Endothelial cell of umbilical vein (primary cell): ENCODE measurements at regions not wholly inside any gene's neighbourhood (a gene's known extent, or its start where the extent isn't known, plus 50 kb on each side); places are given as distances from the start of the nearest gene placed in this dataset.

Source experiments
- BruUV-seq: library from RNA; stranded (reverse); fragments of 400-500 nt; replicated peaks from 2 replicates; lab custom pipeline; 2021; lab: Mats Ljungman, UMichigan
- CTCF ChIA-PET: fragments of 300-600, 350-600 bp; sonication (Branson Sonifier 250); formaldehyde crosslinking; loops from one replicate; lab custom pipeline; 2021; ENCODE audit warnings: antibody characterized with exemption, inconsistent platforms; lab: Charles Lee
- POLR2A ChIA-PET: fragments of 300-600, 350-600 bp; sonication (Branson Sonifier 250); formaldehyde crosslinking; loops from one replicate; lab custom pipeline; 2021; ENCODE audit warnings: antibody characterized with exemption, inconsistent platforms; lab: Charles Lee
- DNase-seq: peaks from one replicate; pipeline ENCODE4 v3.0.0-alpha.2; 2011; ENCODE audit warnings: low read depth, low spot score
- FAIRE-seq: peaks from 2 replicates; lab custom pipeline; 2011; peaks lifted over from hg19 to GRCh38; lab: Jason Lieb, UNC
- H2AFZ ChIP-seq: 2 replicates; pipeline ENCODE4 v1.6.0; 2012; ENCODE audit warnings: low read depth, low read length, control low read depth, inconsistent platforms
- H3K27ac ChIP-seq: 2 replicates; pipeline ENCODE4 v1.5.1; 2011; ENCODE audit warnings: low read depth, mild to moderate bottlenecking, control low read depth, low read length, moderate library complexity; ENCODE audit not compliant: insufficient read depth
- H3K27me3 ChIP-seq, 2 experiments: 2 replicates each; pipeline versions ENCODE4 v1.6.0 to v1.6.1; 2011; ENCODE audit warnings: low read length in 2 of 2, mixed read lengths in 1 of 2; ENCODE audit not compliant: control insufficient read depth in 2 of 2, insufficient read depth in 2 of 2
- H3K36me3 ChIP-seq, 2 experiments: 2 replicates in 1 of 2; 3 replicates in 1 of 2; pipeline ENCODE4 v1.5.1; 2011; ENCODE audit warnings: low read length in 2 of 2, mild to moderate bottlenecking in 1 of 2, moderate library complexity in 1 of 2; ENCODE audit not compliant: control insufficient read depth in 2 of 2, insufficient read depth in 2 of 2; ENCODE audit errors: extremely low read depth in 1 of 2
- H3K4me1 ChIP-seq: 3 replicates; pipeline ENCODE4 v1.5.1; 2011; ENCODE audit warnings: mild to moderate bottlenecking, low read length; ENCODE audit not compliant: control insufficient read depth, insufficient read depth; ENCODE audit errors: extremely low read depth
- H3K4me2 ChIP-seq: 2 replicates; pipeline ENCODE4 v1.6.1; 2011; ENCODE audit warnings: low read length, control low read depth, mixed read lengths; ENCODE audit not compliant: insufficient read depth
- H3K4me3 ChIP-seq, 3 experiments: fragments of 200-600 bp in 1 of 3; sonication (generic), shearing (Covaris generic) in 1 of 3; replicated peaks in 1 of 3; 2 replicates each; pipeline ENCODE4 v1.5.1; 2011 to 2016; ENCODE audit warnings: control low read depth in 3 of 3, low read length in 3 of 3, mild to moderate bottlenecking in 2 of 3, inconsistent platforms in 1 of 3, low read depth in 1 of 3, moderate library complexity in 1 of 3; ENCODE audit not compliant: insufficient read depth in 1 of 3
- H3K79me2 ChIP-seq: 2 replicates; pipeline ENCODE4 v1.6.0; 2012; ENCODE audit warnings: low read length, inconsistent platforms; ENCODE audit not compliant: control insufficient read depth, insufficient read depth
- H3K9ac ChIP-seq: replicated peaks from 2 replicates; pipeline ENCODE3; 2011; ENCODE audit warnings: low read length, control low read depth; ENCODE audit not compliant: insufficient read depth; ENCODE audit errors: extremely low read depth
- H3K9me1 ChIP-seq: replicated peaks from 3 replicates; pipeline ENCODE4 v1.6.0; 2011; ENCODE audit warnings: mild to moderate bottlenecking, low read length; ENCODE audit not compliant: control insufficient read depth, insufficient read depth; ENCODE audit errors: extremely low read depth
- H3K9me3 ChIP-seq: replicated peaks from 2 replicates; pipeline ENCODE4 v1.5.1; 2012; ENCODE audit warnings: low read length, inconsistent platforms; ENCODE audit not compliant: control insufficient read depth, insufficient read depth
- H4K20me1 ChIP-seq: replicated peaks from 2 replicates; pipeline ENCODE3; 2011; ENCODE audit warnings: mild to moderate bottlenecking, low read length; ENCODE audit not compliant: control insufficient read depth, insufficient read depth; ENCODE audit errors: extremely low read depth
- CTCF ChIP-seq, 2 donors: IDR thresholded peaks; 1 replicate in 1 of 2; 2 replicates in 1 of 2; pipeline ENCODE4 v1.5.1; 2011; ENCODE audit warnings: low read length in 2 of 2, mild to moderate bottlenecking in 2 of 2, moderate library complexity in 2 of 2, control low read depth in 1 of 2, inconsistent platforms in 1 of 2, low read depth in 1 of 2; ENCODE audit not compliant: insufficient read depth in 1 of 2; ENCODE audit errors: extremely low read depth in 1 of 2
- EZH2 ChIP-seq: IDR thresholded peaks from 2 replicates; pipeline ENCODE4 v1.6.1; 2012; ENCODE audit warnings: borderline replicate concordance, low read depth, mild to moderate bottlenecking, moderate library complexity, low read length, inconsistent platforms; ENCODE audit not compliant: severe bottlenecking
- FOS ChIP-seq: IDR thresholded peaks from 2 replicates; pipeline ENCODE4 v1.6.1; 2011; ENCODE audit warnings: mild to moderate bottlenecking, low read length, moderate library complexity, borderline replicate concordance; ENCODE audit not compliant: insufficient read depth
- GATA2 ChIP-seq: IDR thresholded peaks from 2 replicates; pipeline ENCODE4 v1.7.0; 2011; ENCODE audit warnings: low read depth, mild to moderate bottlenecking, moderate library complexity, mixed read lengths, low read length; ENCODE audit not compliant: insufficient read length, insufficient read depth
- JUN ChIP-seq: IDR thresholded peaks from 2 replicates; pipeline ENCODE4 v1.6.1; 2011; ENCODE audit warnings: borderline replicate concordance, low read depth; ENCODE audit not compliant: insufficient read length, insufficient read depth
- MAX ChIP-seq: IDR thresholded peaks from 2 replicates; pipeline ENCODE4 v1.6.1; 2011; ENCODE audit not compliant: insufficient read depth, insufficient read length
- MYC ChIP-seq: IDR thresholded peaks from one replicate; pipeline ENCODE4 v1.6.1; 2011; ENCODE audit warnings: mild to moderate bottlenecking, low read depth, low read length
- POLR2A ChIP-seq: IDR thresholded peaks from 2 replicates; pipeline ENCODE4 v1.6.1; 2012; ENCODE audit warnings: low read depth, mild to moderate bottlenecking, control low read depth, low read length
- POLR2AphosphoS5 ChIP-seq: IDR thresholded peaks from 2 replicates; pipeline ENCODE4 v1.6.1; 2012; ENCODE audit warnings: low read depth, mild to moderate bottlenecking, control low read depth, low read length, moderate library complexity; ENCODE audit not compliant: insufficient read depth
- dilution Hi-C: fragments of 300-500 bp; cut with MboI; formaldehyde crosslinking; loops from one replicate; pipeline ENCODE4 v1.15.0; 2019; ENCODE audit warnings: low sequenced_read_pairs; ENCODE audit not compliant: extremely low pct_ligation_motif_present
- intact Hi-C: fragments of 100-400 bp; cut with micrococcal nuclease; formaldehyde crosslinking; loops from one replicate; pipeline ENCODE4 v1.10.0; 2022

- Histone ChIP-seq H3K4me3 (no peak overlapping the region), H2AFZ (no peak overlapping the region), H3K4me2 (no peak overlapping the region), H3K79me2 (no peaks in the 10 kb centered on the region), H3K9me3 (no peaks in the 10 kb centered on the region), H3K27me3 (peaks cover 0 to 4% of the 10 kb centered on the region in 2 experiments), H4K20me1 (no peaks in the 10 kb centered on the region), H3K4me1 (no peaks in the 10 kb centered on the region), H3K27ac (no peak overlapping the region), H3K36me3 (no peaks in the 10 kb centered on the region), H3K9ac (no peak overlapping the region), H3K9me1 (no peaks in the 10 kb centered on the region)
- FAIRE-seq (no peak), DNase-seq (no peak)
- CTCF ChIA-PET = interaction anchor here (1.4 kb wide), 1 partner anchor 9 kb away, joined by 5 read pairs; no protein-coding TSS in a partner anchor
- dilution Hi-C loops (no loop called here), intact Hi-C loops (no loop called here)
- no TSS peak for BruUV-seq
- POLR2A ChIA-PET = no interaction called here
- TF ChIP-seq CTCF (IDR thresholded peaks at IDR 0.05; ENCODE audit: extremely low read depth in 1 of 2, insufficient read depth in 1 of 2, low read depth in 1 of 2, low read length in 2 of 2) (no peak), MAX (no peak), MYC (no peak), POLR2AphosphoS5 (no peak), JUN (no peak), FOS (no peak), EZH2 (no peak), GATA2 (no peak), POLR2A (no peak)
These were observed 543.6 kb downstream of the MN1 start for GRCh38 chr22:27257987-27258386.
